OCI-LY3 (cell line): ENCODE measurements at regions not wholly inside any gene's neighbourhood (a gene's known extent, or its start where the extent isn't known, plus 50 kb on each side); places are given as distances from the start of the nearest gene placed in this dataset.

Experiments
- H2AFZ ChIP-seq: fragments of 200-600, 300-600 bp; shearing (Covaris generic); 2 replicates; pipeline ENCODE4 v1.6.0; 2014; ENCODE audit warnings: antibody characterized with exemption, low read depth, low read length
- H3K27ac ChIP-seq: fragments of 200-600, 300-600 bp; sonication (generic); 2 replicates; pipeline ENCODE4 v1.5.1; 2014; ENCODE audit warnings: mild to moderate bottlenecking, low read length, moderate library complexity, mixed read lengths
- H3K27me3 ChIP-seq: fragments of 200-600, 300-600 bp; sonication (generic); 2 replicates; pipeline ENCODE4 v1.6.1; 2014; ENCODE audit warnings: low read depth, low read length, mixed read lengths
- H3K36me3 ChIP-seq: fragments of 200-600, 300-600 bp; sonication (generic); replicated peaks from 2 replicates; pipeline ENCODE3; 2014; ENCODE audit warnings: low read depth, low read length, mixed read lengths
- H3K4me1 ChIP-seq: fragments of 300-600, 200-600 bp; sonication (generic); 2 replicates; pipeline ENCODE4 v1.6.1; 2014; ENCODE audit warnings: low read length, mixed read lengths
- H3K4me2 ChIP-seq: fragments of 200-600, 300-600 bp; sonication (generic); 2 replicates; pipeline ENCODE4 v1.6.1; 2014; ENCODE audit warnings: low read length, mixed read lengths
- H3K4me3 ChIP-seq: fragments of 300-600, 200-600 bp; sonication (generic); 2 replicates; pipeline ENCODE4 v1.5.1; 2014; ENCODE audit warnings: antibody characterized with exemption, mild to moderate bottlenecking, low read length, moderate library complexity
- H3K79me2 ChIP-seq: fragments of 300-600, 200-600 bp; shearing (Covaris generic); 2 replicates; pipeline ENCODE4 v1.6.1; 2014; ENCODE audit warnings: mild to moderate bottlenecking, low read length, mixed read lengths
- H3K9ac ChIP-seq: fragments of 300-600, 200-600 bp; shearing (Covaris generic); 2 replicates; pipeline ENCODE4 v1.6.0; 2014; ENCODE audit warnings: mild to moderate bottlenecking, low read length, moderate library complexity
- H3K9me3 ChIP-seq: fragments of 200-600, 300-600 bp; shearing (Covaris generic); 2 replicates; pipeline ENCODE4 v1.6.1; 2014; ENCODE audit warnings: low read length, mixed read lengths; ENCODE audit not compliant: insufficient read depth
- H4K20me1 ChIP-seq: fragments of 200-600, 300-600 bp; sonication (generic); 2 replicates; pipeline ENCODE4 v1.6.1; 2016; ENCODE audit warnings: low read length, mixed read lengths; ENCODE audit not compliant: insufficient read depth
- CTCF ChIP-seq: fragments of 200-600, 300-600 bp; sonication (generic); IDR thresholded peaks from 2 replicates; pipeline ENCODE4 v1.5.1; 2014; ENCODE audit warnings: antibody characterized with exemption, low read length, low read depth
- EZH2phosphoT487 ChIP-seq: fragments of 200-600 bp; shearing (Covaris generic); IDR thresholded peaks from 2 replicates; pipeline ENCODE4 v1.6.1; 2018; ENCODE audit warnings: antibody characterized with exemption, mixed run types, low read depth

GRCh38 chr14:42884100-42884499 lies 1277.4 kb downstream of the LRFN5 start:
- H3K4me1 ChIP-seq = no peaks in the 10 kb centered on the region
- no peaks in the 10 kb centered on the region for H4K20me1 ChIP-seq
- H3K9ac ChIP-seq = no peak overlapping the region
- H3K4me2 ChIP-seq = no peak overlapping the region
- H3K36me3 ChIP-seq = no peaks in the 10 kb centered on the region
- TF ChIP-seq CTCF = no peak
- TF ChIP-seq EZH2phosphoT487 = no peak
- H3K9me3 ChIP-seq = no peaks in the 10 kb centered on the region
- no peak overlapping the region for H3K4me3 ChIP-seq
- H3K79me2 ChIP-seq = no peaks in the 10 kb centered on the region
- no peak overlapping the region for H2AFZ ChIP-seq
- H3K27me3 ChIP-seq = no peaks in the 10 kb centered on the region
- no peak overlapping the region for H3K27ac ChIP-seq

- H3K4me2 ChIP-seq = no peak overlapping the region
- no peaks in the 10 kb centered on the region for H4K20me1 ChIP-seq
- H2AFZ ChIP-seq = no peak overlapping the region
- H3K27me3 ChIP-seq = no peaks in the 10 kb centered on the region
- H3K79me2 ChIP-seq = no peaks in the 10 kb centered on the region
- H3K36me3 ChIP-seq = no peaks in the 10 kb centered on the region
- H3K4me3 ChIP-seq = no peak overlapping the region
- TF ChIP-seq EZH2phosphoT487 (no peak), CTCF (no peak)
- no peaks in the 10 kb centered on the region for H3K4me1 ChIP-seq
- no peak overlapping the region for H3K9ac ChIP-seq
- no peaks in the 10 kb centered on the region for H3K9me3 ChIP-seq
- H3K27ac ChIP-seq = no peak overlapping the region
Observed at GRCh38 chr14:42877716-42878115, 1271.0 kb downstream of the LRFN5 start.

GRCh38 chr14:42872786-42873185 lies 1266.1 kb downstream of the LRFN5 start:
- Histone ChIP-seq H3K4me2 (no peak overlapping the region), H3K4me1 (no peaks in the 10 kb centered on the region), H2AFZ (no peak overlapping the region), H3K79me2 (no peaks in the 10 kb centered on the region), H3K4me3 (no peak overlapping the region), H4K20me1 (no peaks in the 10 kb centered on the region), H3K27me3 (no peaks in the 10 kb centered on the region), H3K27ac (no peak overlapping the region), H3K36me3 (no peaks in the 10 kb centered on the region), H3K9me3 (no peaks in the 10 kb centered on the region), H3K9ac (no peak overlapping the region)
- no peak for TF ChIP-seq EZH2phosphoT487
- TF ChIP-seq CTCF = no peak

GRCh38 chr14:42869681-42870080 lies 1263.0 kb downstream of the LRFN5 start:
- H3K27me3 ChIP-seq = no peaks in the 10 kb centered on the region
- no peaks in the 10 kb centered on the region for H3K4me1 ChIP-seq
- H2AFZ ChIP-seq = no peak overlapping the region
- no peak overlapping the region for H3K4me3 ChIP-seq
- TF ChIP-seq CTCF (no peak), EZH2phosphoT487 (no peak)
- no peaks in the 10 kb centered on the region for H3K36me3 ChIP-seq
- H3K27ac ChIP-seq = no peak overlapping the region
- no peaks in the 10 kb centered on the region for H3K9me3 ChIP-seq
- no peak overlapping the region for H3K4me2 ChIP-seq
- H4K20me1 ChIP-seq = no peaks in the 10 kb centered on the region
- H3K9ac ChIP-seq = no peak overlapping the region
- H3K79me2 ChIP-seq = no peaks in the 10 kb centered on the region
